Ovary (tissue), 3 donors: ENCODE measurements at regions not wholly inside any gene's neighbourhood (a gene's known extent, or its start where the extent isn't known, plus 50 kb on each side); places are given as distances from the start of the nearest gene placed in this dataset.
"Not testable (repeated sequence)": the region's sequence is repeated elsewhere in the genome, so short reads cannot be mapped to it uniquely, and the experiment has no call there.

Source experiments
- CTCF ChIP-seq, 3 donors: fragments of 450-650 bp in 2 of 3; fragments of 200-600 bp in 1 of 3; IDR thresholded peaks; one replicate each; pipeline versions ENCODE4 v1.5.1 to v1.8.0; 2016 to 2022; ENCODE audit warnings: antibody characterized with exemption in 3 of 3, mild to moderate bottlenecking in 1 of 3
- POLR2A ChIP-seq: fragments of 450-650 bp; IDR thresholded peaks from one replicate; pipeline ENCODE4 v1.6.1; 2017; ENCODE audit warnings: antibody characterized with exemption, mild to moderate bottlenecking, moderate library complexity
- donor health status: DM: no; HTN: no; CAD: no.

- not testable (repeated sequence) for TF ChIP-seq CTCF (IDR thresholded peaks at IDR 0.05); POLR2A
Measured at GRCh38 chr13:52234928-52235327, 75.5 kb upstream of the NEK3 start.
